Vagina (tissue), 2 donors: ENCODE measurements at regions not wholly inside any gene's neighbourhood (a gene's known extent, or its start where the extent isn't known, plus 50 kb on each side); places are given as distances from the start of the nearest gene placed in this dataset.

Source experiments
- DNase-seq, 2 donors: peaks; one replicate each; pipeline ENCODE4 v3.0.0-alpha.2; 2017; ENCODE audit errors: extremely low spot score in 2 of 2
- H3K27ac ChIP-seq: fragments of 200-600 bp; sonication (generic); one replicate; pipeline ENCODE4 v1.5.1; 2019
- H3K27me3 ChIP-seq: fragments of 200-600 bp; sonication (generic); one replicate; pipeline ENCODE4 v1.5.1; 2019
- H3K36me3 ChIP-seq, 2 donors: fragments of 200-600 bp; sonication (generic); one replicate each; pipeline ENCODE4 v1.5.1; 2017 to 2019
- H3K4me1 ChIP-seq: fragments of 200-600 bp; sonication (generic); one replicate; pipeline ENCODE4 v1.5.1; 2019
- H3K4me3 ChIP-seq, 2 donors: fragments of 200-600 bp; sonication (generic); 1 replicate in 1 of 2; 2 replicates in 1 of 2; pipeline ENCODE4 v1.5.1; 2016 to 2019
- H3K9me3 ChIP-seq: fragments of 200-600 bp; sonication (generic); one replicate; pipeline ENCODE4 v1.5.1; 2019
- POLR2A ChIP-seq, 2 donors: fragments of 450-650 bp; IDR thresholded peaks; one replicate each; pipeline ENCODE4 v1.6.1; 2017; ENCODE audit warnings: antibody characterized with exemption in 2 of 2, mild to moderate bottlenecking in 2 of 2, moderate library complexity in 2 of 2
- POLR2AphosphoS5 ChIP-seq, 2 donors: sonication (generic); formaldehyde crosslinking; IDR thresholded peaks; one replicate each; pipeline ENCODE4 v1.9.0; 2017; ENCODE audit warnings: antibody characterized with exemption in 2 of 2, mild to moderate bottlenecking in 2 of 2, low read depth in 1 of 2; ENCODE audit not compliant: insufficient read depth in 1 of 2
- intact Hi-C: fragments of 100-400 bp; cut with DNase I; formaldehyde crosslinking; loops from one replicate; pipeline ENCODE4 v1.15.1; 2023
- TF ChIP-seq, protein P1 (sequence below), 3 experiments: fragments of 450-650 bp in 2 of 3; fragments of 200-600 bp in 1 of 3; sonication (generic) in 1 of 3; IDR thresholded peaks; one replicate each; pipeline ENCODE4 v1.5.1; 2017 to 2019; ENCODE audit warnings: antibody characterized with exemption in 3 of 3, mild to moderate bottlenecking in 2 of 3, moderate library complexity in 2 of 3

DNA sequence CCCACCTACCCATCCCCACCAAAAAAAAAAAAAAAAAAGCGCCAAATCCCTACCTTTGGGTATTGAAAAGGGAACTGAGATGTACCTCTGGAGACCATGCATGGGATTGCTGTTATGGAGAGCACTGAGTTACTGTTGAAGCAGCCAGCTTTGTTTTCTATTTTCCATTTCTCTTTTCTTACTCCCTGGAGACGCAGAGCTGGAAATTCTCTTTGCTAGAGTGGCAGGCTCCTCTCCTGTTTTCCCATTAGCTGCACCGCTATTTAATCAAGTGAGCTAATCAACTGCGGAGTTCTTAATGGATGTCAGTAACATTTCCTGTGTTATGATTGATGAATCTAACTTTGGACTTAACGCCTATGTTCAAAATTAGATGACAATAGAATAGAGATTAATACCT lies 136.1 kb upstream of the LMCD1 start:
- no peaks in the 10 kb centered on the region for H3K4me1 ChIP-seq
- H3K27me3 ChIP-seq = no peaks in the 10 kb centered on the region
- DNase-seq = no peak
- no peak overlapping the region for H3K27ac ChIP-seq
- intact Hi-C loops = no loop called here
- no peaks in the 10 kb centered on the region for H3K9me3 ChIP-seq
- no peak for TF ChIP-seq POLR2AphosphoS5 (IDR thresholded peaks at IDR 0.05; ENCODE audit: insufficient read depth in 1 of 2, low read depth in 1 of 2)
- TF ChIP-seq POLR2A (IDR thresholded peaks at IDR 0.05) = no peak
- TF ChIP-seq, protein P1, sequence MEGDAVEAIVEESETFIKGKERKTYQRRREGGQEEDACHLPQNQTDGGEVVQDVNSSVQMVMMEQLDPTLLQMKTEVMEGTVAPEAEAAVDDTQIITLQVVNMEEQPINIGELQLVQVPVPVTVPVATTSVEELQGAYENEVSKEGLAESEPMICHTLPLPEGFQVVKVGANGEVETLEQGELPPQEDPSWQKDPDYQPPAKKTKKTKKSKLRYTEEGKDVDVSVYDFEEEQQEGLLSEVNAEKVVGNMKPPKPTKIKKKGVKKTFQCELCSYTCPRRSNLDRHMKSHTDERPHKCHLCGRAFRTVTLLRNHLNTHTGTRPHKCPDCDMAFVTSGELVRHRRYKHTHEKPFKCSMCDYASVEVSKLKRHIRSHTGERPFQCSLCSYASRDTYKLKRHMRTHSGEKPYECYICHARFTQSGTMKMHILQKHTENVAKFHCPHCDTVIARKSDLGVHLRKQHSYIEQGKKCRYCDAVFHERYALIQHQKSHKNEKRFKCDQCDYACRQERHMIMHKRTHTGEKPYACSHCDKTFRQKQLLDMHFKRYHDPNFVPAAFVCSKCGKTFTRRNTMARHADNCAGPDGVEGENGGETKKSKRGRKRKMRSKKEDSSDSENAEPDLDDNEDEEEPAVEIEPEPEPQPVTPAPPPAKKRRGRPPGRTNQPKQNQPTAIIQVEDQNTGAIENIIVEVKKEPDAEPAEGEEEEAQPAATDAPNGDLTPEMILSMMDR (IDR thresholded peaks at IDR 0.05) = no peak
- H3K36me3 ChIP-seq = no peaks in the 10 kb centered on the region
- no peak overlapping the region for H3K4me3 ChIP-seq

DNA sequence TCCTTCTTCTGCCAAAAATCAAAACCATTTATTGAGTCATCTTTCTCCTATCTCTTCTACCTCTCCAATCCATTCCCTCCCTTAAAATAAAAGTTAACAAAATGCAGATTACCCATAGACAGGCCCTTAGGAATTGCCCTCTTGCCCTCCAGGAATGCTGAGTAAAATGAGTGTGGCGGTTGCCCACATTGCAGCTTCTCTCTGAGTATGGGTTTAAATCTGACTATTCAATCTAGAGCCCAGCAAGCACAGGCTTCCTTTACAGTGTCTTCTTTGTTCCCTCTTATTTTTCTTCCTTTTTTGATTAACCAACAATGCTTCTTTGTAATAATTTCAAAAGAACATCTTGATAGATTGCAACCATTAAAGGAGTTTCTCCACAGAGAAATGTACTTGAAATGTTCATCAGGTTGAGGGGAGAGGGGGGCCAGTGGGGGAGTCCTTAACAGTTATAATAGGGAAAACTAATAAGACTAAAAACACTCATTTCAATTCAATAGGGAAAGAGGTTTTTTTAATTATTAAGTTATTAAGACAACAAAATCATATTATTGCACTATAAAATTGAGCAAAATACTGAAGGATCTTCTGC lies 135.3 kb upstream of the LMCD1 start:
- intact Hi-C loops = no loop called here
- Histone ChIP-seq H3K27ac (no peak overlapping the region), H3K4me3 (no peak overlapping the region), H3K4me1 (no peaks in the 10 kb centered on the region), H3K9me3 (no peaks in the 10 kb centered on the region), H3K36me3 (no peaks in the 10 kb centered on the region), H3K27me3 (no peaks in the 10 kb centered on the region)
- DNase-seq = no peak
- no peak for TF ChIP-seq POLR2AphosphoS5 (IDR thresholded peaks at IDR 0.05; ENCODE audit: insufficient read depth in 1 of 2, low read depth in 1 of 2)
- no peak for TF ChIP-seq POLR2A (IDR thresholded peaks at IDR 0.05)
- TF ChIP-seq, protein P1 (IDR thresholded peaks at IDR 0.05) = no peak

DNA sequence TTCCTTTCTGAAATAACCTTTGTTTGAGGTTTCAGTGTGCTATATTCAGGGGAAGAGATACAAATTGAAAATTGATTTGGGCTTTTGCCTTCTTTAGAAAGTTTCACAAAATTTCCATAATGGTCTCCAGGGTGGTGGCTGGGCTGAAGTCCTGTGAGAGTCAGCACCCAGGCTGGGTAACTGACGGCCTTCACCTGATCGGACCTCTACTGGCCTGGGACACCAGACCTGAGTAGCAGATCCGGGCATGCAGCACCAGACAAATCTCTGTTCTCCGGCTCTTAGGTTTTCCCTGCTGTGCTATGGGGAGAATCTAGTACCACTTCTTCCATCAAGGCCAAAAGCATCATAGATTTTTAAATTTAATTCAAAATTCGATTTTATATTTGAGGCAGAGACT lies 133.0 kb upstream of the LMCD1 start:
- TF ChIP-seq, protein P1 (IDR thresholded peaks at IDR 0.05) = no peak
- TF ChIP-seq POLR2A (IDR thresholded peaks at IDR 0.05) (no peak), POLR2AphosphoS5 (IDR thresholded peaks at IDR 0.05; ENCODE audit: insufficient read depth in 1 of 2, low read depth in 1 of 2) (no peak)
- H3K9me3 ChIP-seq = no peaks in the 10 kb centered on the region
- H3K27me3 ChIP-seq = no peaks in the 10 kb centered on the region
- H3K36me3 ChIP-seq = no peaks in the 10 kb centered on the region
- H3K27ac ChIP-seq = no peak overlapping the region
- DNase-seq = no peak
- intact Hi-C loops = no loop called here
- H3K4me1 ChIP-seq = no peaks in the 10 kb centered on the region
- no peak overlapping the region for H3K4me3 ChIP-seq

DNA sequence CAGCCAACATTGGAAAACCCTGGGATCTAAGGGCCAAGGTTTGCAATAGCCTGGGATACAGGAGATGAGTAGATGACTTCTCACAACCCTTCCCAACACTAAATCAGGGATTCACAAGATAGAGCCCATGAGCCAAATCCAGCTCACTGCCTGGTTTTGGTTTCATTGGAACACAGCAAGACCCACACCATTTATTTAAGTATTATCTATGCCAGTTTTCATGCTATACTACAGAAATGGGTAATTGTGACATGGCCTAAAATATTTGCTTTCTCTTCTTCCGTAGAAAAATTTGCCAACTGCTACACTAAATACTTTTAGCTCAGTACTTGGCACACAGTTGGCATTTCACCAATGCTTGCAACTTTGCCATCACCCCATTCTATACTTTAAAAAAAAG lies 132.0 kb upstream of the LMCD1 start:
- Histone ChIP-seq H3K27ac (no peak overlapping the region), H3K4me1 (no peaks in the 10 kb centered on the region), H3K4me3 (no peak overlapping the region), H3K36me3 (no peaks in the 10 kb centered on the region), H3K9me3 (no peaks in the 10 kb centered on the region), H3K27me3 (no peaks in the 10 kb centered on the region)
- TF ChIP-seq, protein P1 (IDR thresholded peaks at IDR 0.05) = no peak
- TF ChIP-seq POLR2AphosphoS5 (IDR thresholded peaks at IDR 0.05; ENCODE audit: insufficient read depth in 1 of 2, low read depth in 1 of 2) (no peak), POLR2A (IDR thresholded peaks at IDR 0.05) (no peak)
- intact Hi-C loops = no loop called here
- no peak for DNase-seq

DNA sequence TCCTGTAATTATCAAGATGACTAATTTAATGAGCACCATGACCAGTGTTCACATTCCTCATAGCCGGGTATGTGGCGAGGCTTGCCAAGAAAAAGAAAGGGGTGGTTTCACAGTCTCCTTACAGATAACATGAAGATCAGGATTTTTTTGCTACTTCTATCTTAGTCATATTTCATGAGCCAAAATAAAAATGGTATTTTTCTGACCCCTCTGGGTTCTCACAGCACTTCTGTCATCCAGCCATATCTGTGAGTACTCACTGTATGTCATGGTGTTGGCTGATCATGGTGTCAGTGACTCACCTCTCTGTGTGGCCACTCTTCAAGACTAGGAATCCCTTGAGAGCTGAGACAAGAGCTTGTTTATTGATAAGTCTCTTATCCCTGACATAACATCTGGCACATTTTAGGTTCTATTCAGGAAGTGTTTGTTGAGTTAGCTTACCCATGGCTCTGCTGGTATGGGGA lies 130.5 kb upstream of the LMCD1 start:
- TF ChIP-seq, protein P1 (IDR thresholded peaks at IDR 0.05) = no peak
- TF ChIP-seq POLR2AphosphoS5 (IDR thresholded peaks at IDR 0.05; ENCODE audit: insufficient read depth in 1 of 2, low read depth in 1 of 2) (no peak), POLR2A (IDR thresholded peaks at IDR 0.05) (no peak)
- no peak overlapping the region for H3K4me3 ChIP-seq
- no peak overlapping the region for H3K27ac ChIP-seq
- DNase-seq = no peak
- no peaks in the 10 kb centered on the region for H3K27me3 ChIP-seq
- H3K4me1 ChIP-seq = no peaks in the 10 kb centered on the region
- intact Hi-C loops = no loop called here
- H3K9me3 ChIP-seq = no peaks in the 10 kb centered on the region
- H3K36me3 ChIP-seq = no peaks in the 10 kb centered on the region
